ENCODE measurements at regions not wholly inside any gene's neighbourhood (a gene's known extent, or its start where the extent isn't known, plus 50 kb on each side); places are given as distances from the start of the nearest gene placed in this dataset.

DNA sequence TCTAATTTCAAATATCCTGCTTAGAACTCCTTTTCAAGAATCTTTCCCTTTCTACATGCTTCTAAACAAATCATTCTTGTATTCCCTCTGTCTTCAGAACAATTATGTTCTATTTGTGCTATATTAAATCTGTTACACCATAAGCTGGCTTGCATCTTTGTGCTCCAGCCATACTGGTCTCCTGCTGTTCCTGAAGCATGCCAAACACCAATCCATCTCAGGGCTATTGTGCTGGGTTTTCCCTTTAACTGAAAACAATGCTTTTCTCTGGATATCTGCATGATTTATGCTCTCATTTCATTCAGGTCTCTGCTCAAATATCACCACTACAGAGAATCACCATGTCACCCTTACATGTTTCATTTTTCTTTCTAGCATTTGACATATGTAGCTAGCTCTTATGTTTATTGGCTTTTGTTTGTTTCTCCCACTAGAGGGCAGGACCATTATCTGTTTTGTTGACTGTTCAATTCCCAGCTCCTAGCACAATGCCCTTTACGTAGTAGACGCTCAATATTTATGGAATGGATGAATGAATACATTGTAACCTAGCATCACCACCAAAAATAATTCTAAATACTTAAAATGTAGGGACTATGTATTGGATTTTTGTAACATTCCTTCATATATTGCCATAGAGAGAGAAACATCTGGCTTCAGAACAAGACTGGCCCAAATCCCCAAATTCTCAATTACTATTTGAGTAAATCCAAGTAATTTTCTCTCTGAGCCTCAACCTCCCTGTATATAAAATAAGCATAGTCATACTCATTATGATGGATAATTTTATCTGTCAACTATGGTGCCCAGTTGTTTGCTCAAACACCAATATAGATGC lies 302.0 kb upstream of the SYT1 start:
- Histone ChIP-seq H3K9me3 (ENCODE audit: control insufficient read depth, insufficient read depth, low read depth, low read length) (no peaks in the 10 kb centered on the region), H3K27ac (ENCODE audit: extremely low read depth, low read depth, low read length) (no peak overlapping the region), H3K4me1 (ENCODE audit: control insufficient read depth, insufficient read depth, low read length) (no peaks in the 10 kb centered on the region), H3K36me3 (ENCODE audit: control insufficient read depth in 2 of 2, insufficient read depth in 1 of 2, low read length in 2 of 2) (no peaks in the 10 kb centered on the region), H3K4me3 (ENCODE audit: low read depth, low read length) (no peak overlapping the region)
- POLR2A ChIA-PET = no interaction called here
- TF ChIP-seq, protein P1, sequence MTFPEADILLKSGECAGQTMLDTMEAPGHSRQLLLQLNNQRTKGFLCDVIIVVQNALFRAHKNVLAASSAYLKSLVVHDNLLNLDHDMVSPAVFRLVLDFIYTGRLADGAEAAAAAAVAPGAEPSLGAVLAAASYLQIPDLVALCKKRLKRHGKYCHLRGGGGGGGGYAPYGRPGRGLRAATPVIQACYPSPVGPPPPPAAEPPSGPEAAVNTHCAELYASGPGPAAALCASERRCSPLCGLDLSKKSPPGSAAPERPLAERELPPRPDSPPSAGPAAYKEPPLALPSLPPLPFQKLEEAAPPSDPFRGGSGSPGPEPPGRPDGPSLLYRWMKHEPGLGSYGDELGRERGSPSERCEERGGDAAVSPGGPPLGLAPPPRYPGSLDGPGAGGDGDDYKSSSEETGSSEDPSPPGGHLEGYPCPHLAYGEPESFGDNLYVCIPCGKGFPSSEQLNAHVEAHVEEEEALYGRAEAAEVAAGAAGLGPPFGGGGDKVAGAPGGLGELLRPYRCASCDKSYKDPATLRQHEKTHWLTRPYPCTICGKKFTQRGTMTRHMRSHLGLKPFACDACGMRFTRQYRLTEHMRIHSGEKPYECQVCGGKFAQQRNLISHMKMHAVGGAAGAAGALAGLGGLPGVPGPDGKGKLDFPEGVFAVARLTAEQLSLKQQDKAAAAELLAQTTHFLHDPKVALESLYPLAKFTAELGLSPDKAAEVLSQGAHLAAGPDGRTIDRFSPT (tag by site-specific recombination; IDR thresholded peaks at IDR 0.05) = no peak
- no peak for TF ChIP-seq ZNF76 (tag by site-specific recombination; IDR thresholded peaks at IDR 0.05; ENCODE audit: borderline replicate concordance, low read depth)
- no peak for TF ChIP-seq ZFP37 (tag by site-specific recombination; IDR thresholded peaks at IDR 0.05)
- TF ChIP-seq, protein P2, sequence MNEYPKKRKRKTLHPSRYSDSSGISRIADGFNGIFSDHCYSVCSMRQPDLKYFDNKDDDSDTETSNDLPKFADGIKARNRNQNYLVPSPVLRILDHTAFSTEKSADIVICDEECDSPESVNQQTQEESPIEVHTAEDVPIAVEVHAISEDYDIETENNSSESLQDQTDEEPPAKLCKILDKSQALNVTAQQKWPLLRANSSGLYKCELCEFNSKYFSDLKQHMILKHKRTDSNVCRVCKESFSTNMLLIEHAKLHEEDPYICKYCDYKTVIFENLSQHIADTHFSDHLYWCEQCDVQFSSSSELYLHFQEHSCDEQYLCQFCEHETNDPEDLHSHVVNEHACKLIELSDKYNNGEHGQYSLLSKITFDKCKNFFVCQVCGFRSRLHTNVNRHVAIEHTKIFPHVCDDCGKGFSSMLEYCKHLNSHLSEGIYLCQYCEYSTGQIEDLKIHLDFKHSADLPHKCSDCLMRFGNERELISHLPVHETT (tag by site-specific recombination; IDR thresholded peaks at IDR 0.05) = no peak
- no peak for TF ChIP-seq SALL2 (tag by site-specific recombination; IDR thresholded peaks at IDR 0.05; ENCODE audit: borderline replicate concordance)
- no peak for TF ChIP-seq ZNF521 (tag by site-specific recombination; IDR thresholded peaks at IDR 0.05)
- TF ChIP-seq ZNF670 (tag by site-specific recombination; IDR thresholded peaks at IDR 0.05; ENCODE audit: low read depth) = no peak
- no peak for TF ChIP-seq ZNF660 (tag by site-specific recombination; IDR thresholded peaks at IDR 0.05)
- no peak for TF ChIP-seq ZIC2 (tag by site-specific recombination; IDR thresholded peaks at IDR 0.05)
- no peak for TF ChIP-seq ZNF48 (tag by site-specific recombination; IDR thresholded peaks at IDR 0.05)
- no peak for TF ChIP-seq ZNF791 (tag by site-specific recombination; IDR thresholded peaks at IDR 0.05)
- no peak for TF ChIP-seq ZNF747 (tag by site-specific recombination; IDR thresholded peaks at IDR 0.05)
- TF ChIP-seq, protein P3, sequence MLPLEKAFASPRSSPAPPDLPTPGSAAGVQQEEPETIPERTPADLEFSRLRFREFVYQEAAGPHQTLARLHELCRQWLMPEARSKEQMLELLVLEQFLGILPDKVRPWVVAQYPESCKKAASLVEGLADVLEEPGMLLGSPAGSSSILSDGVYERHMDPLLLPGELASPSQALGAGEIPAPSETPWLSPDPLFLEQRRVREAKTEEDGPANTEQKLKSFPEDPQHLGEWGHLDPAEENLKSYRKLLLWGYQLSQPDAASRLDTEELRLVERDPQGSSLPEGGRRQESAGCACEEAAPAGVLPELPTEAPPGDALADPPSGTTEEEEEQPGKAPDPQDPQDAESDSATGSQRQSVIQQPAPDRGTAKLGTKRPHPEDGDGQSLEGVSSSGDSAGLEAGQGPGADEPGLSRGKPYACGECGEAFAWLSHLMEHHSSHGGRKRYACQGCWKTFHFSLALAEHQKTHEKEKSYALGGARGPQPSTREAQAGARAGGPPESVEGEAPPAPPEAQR (tag by site-specific recombination; IDR thresholded peaks at IDR 0.05) = no peak
- TF ChIP-seq, protein P4, sequence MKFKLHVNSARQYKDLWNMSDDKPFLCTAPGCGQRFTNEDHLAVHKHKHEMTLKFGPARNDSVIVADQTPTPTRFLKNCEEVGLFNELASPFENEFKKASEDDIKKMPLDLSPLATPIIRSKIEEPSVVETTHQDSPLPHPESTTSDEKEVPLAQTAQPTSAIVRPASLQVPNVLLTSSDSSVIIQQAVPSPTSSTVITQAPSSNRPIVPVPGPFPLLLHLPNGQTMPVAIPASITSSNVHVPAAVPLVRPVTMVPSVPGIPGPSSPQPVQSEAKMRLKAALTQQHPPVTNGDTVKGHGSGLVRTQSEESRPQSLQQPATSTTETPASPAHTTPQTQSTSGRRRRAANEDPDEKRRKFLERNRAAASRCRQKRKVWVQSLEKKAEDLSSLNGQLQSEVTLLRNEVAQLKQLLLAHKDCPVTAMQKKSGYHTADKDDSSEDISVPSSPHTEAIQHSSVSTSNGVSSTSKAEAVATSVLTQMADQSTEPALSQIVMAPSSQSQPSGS (tag by site-specific recombination; IDR thresholded peaks at IDR 0.05; ENCODE audit: low read depth) = no peak
- no peak for TF ChIP-seq TCF7L2 (IDR thresholded peaks at IDR 0.05; ENCODE audit: borderline replicate concordance, low read depth, low read length)
- TF ChIP-seq ZNF239 (tag by site-specific recombination; IDR thresholded peaks at IDR 0.05) = no peak
- TF ChIP-seq ZBTB8A (tag by site-specific recombination; IDR thresholded peaks at IDR 0.05) = no peak
- TF ChIP-seq ZNF658 (tag by site-specific recombination; IDR thresholded peaks at IDR 0.05) = no peak
- CTCF ChIA-PET = interaction anchor here (0.6 to 0.9 kb wide), 5 partner anchors 17 to 1389 kb away, joined by 3 to 4 read pairs (median 3); no protein-coding TSS in a partner anchor

DNA sequence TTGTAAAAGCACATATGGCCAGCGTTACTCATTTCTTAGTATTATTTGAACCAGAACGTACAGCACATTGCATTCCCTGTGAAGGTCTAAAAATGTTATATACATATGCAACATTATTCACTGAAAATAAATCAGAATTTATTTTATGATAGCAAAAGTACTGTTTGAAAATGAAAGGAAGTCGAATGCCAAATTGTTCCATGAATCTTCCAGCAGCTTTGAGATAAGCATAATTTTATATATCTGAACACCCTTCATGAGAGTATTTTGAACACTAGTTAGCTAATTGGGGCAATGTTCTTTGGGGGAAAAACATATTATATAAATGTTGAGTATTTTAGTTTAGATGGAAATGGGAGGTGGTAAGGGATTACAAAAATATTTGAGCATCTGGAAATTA lies 300.7 kb upstream of the SYT1 start:
- CTCF ChIA-PET = no interaction called here
- POLR2A ChIA-PET = no interaction called here
- no peak overlapping the region for H3K4me3 ChIP-seq (ENCODE audit: low read depth, low read length)
- no peaks in the 10 kb centered on the region for H3K4me1 ChIP-seq (ENCODE audit: control insufficient read depth, insufficient read depth, low read length)
- H3K27ac ChIP-seq (ENCODE audit: extremely low read depth, low read depth, low read length) = no peak overlapping the region
- H3K9me3 ChIP-seq (ENCODE audit: control insufficient read depth, insufficient read depth, low read depth, low read length) = no peaks in the 10 kb centered on the region
- no peaks in the 10 kb centered on the region for H3K36me3 ChIP-seq (ENCODE audit: control insufficient read depth in 2 of 2, insufficient read depth in 1 of 2, low read length in 2 of 2)
- no peak for TF ChIP-seq ZFP41 (tag by site-specific recombination; IDR thresholded peaks at IDR 0.05; ENCODE audit: borderline replicate concordance)
- no peak for TF ChIP-seq SETDB1 (IDR thresholded peaks at IDR 0.05; ENCODE audit: insufficient read length, low read length)
- TF ChIP-seq ZNF629 (tag by site-specific recombination; IDR thresholded peaks at IDR 0.05) = no peak
- no peak for TF ChIP-seq GLIS2 (tag by site-specific recombination; IDR thresholded peaks at IDR 0.05)
- TF ChIP-seq ZNF423 (tag by site-specific recombination; IDR thresholded peaks at IDR 0.05) = no peak
- TF ChIP-seq ZNF169 (tag by site-specific recombination; IDR thresholded peaks at IDR 0.05) = no peak
- TF ChIP-seq, protein P5, sequence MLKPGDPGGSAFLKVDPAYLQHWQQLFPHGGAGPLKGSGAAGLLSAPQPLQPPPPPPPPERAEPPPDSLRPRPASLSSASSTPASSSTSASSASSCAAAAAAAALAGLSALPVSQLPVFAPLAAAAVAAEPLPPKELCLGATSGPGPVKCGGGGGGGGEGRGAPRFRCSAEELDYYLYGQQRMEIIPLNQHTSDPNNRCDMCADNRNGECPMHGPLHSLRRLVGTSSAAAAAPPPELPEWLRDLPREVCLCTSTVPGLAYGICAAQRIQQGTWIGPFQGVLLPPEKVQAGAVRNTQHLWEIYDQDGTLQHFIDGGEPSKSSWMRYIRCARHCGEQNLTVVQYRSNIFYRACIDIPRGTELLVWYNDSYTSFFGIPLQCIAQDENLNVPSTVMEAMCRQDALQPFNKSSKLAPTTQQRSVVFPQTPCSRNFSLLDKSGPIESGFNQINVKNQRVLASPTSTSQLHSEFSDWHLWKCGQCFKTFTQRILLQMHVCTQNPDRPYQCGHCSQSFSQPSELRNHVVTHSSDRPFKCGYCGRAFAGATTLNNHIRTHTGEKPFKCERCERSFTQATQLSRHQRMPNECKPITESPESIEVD (tag by site-specific recombination; IDR thresholded peaks at IDR 0.05) = no peak
- TF ChIP-seq ZNF558 (tag by site-specific recombination; IDR thresholded peaks at IDR 0.05) = no peak
- TF ChIP-seq, protein P6, sequence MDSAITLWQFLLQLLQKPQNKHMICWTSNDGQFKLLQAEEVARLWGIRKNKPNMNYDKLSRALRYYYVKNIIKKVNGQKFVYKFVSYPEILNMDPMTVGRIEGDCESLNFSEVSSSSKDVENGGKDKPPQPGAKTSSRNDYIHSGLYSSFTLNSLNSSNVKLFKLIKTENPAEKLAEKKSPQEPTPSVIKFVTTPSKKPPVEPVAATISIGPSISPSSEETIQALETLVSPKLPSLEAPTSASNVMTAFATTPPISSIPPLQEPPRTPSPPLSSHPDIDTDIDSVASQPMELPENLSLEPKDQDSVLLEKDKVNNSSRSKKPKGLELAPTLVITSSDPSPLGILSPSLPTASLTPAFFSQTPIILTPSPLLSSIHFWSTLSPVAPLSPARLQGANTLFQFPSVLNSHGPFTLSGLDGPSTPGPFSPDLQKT (IDR thresholded peaks at IDR 0.05; ENCODE audit: borderline replicate concordance, low read depth, low read length) = no peak

Measured in HEK293 (cell line).